ENCODE measurements at regions not wholly inside any gene's neighbourhood (a gene's known extent, or its start where the extent isn't known, plus 50 kb on each side); places are given as distances from the start of the nearest gene placed in this dataset.
"Not testable (repeated sequence)": the region's sequence is repeated elsewhere in the genome, so short reads cannot be mapped to it uniquely, and the experiment has no call there.

DNA sequence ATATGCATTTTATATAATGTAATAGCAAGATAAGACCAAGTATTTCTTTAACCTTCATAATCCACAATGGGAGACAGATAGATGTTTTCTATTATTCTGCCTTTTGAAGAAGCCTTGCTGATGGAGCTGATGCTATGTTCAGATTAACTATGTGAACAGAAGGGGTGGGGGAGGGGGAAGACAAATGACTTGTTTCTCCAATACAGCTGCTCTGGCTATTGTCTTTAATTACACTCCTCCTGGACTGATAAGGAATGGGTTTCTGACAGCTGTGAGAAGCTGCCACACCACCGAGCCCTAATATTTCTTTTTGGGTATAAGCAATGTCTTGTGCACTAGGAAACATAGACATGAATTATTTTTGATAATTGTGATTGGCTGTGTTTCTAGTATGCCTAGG is 62.0 kb downstream of the CAVIN4 start:
- no peak for DNase-seq

DNA sequence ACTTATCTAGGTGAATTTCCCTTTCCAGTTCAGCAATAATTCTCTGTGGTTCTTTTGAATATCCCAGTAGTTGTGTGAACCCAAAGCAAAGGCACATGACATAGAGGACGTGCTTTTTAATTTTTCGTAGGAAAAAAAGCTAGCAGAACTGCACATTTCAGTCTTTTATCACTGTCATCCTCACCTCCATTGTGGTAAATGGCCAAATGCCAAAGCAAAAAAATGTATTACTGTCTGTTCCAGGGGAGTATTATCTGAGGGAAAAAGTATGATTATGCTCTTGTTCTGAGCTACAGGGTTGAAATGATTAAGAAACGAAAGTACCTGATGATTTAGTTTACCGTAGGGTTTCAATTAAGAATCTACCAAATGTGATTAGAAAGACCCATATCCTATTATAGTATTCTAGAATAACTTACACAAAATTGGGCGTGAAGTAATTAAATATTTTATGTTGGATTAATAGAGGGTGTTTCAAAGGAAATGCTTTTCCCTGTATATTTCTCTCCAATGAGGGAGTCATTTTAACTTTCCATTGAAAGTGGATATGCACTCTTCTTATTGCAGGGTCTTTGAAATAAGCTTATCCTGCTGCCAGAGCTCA is 62.7 kb downstream of the CAVIN4 start:
- DNase-seq: no peak

DNA sequence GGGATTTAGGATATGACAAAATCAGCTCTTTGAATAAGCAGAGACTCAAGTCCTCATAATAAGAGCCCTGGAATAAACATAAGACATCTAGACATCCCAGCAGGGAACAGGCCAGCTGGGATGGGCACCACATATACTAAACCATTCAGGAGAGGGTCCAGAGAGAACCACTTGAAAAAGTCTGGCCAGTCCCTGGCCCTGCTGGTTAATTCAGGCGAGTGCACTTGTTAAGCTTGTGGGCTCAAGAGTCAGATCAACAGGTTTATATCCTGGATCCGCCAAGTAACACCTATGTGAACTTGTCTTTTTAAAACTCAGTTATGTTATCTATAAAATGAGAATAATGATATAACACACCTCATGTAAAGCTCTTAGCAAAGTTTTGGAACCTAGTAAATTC is 63.3 kb downstream of the CAVIN4 start:
- no peak for DNase-seq

DNA sequence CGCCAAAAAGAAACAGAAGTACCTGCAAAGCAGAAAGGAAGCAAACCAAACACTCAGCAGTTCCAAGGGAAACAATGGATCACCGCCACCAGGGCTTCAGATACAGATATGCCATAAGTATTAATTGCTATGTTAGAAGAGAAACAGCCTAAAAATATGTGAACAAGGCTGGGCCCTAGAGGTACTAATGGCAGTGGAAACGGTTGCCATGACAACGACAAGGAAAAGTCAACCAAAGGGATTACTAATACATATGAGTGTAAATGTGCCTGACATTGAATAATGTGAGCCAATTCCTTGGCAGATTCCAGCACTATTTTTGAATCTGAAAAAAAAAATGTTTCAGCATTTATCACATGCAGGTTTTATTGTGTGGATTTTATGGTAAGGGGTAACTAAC is 75.0 kb downstream of the CAVIN4 start:
- DNase-seq: no peak

DNA sequence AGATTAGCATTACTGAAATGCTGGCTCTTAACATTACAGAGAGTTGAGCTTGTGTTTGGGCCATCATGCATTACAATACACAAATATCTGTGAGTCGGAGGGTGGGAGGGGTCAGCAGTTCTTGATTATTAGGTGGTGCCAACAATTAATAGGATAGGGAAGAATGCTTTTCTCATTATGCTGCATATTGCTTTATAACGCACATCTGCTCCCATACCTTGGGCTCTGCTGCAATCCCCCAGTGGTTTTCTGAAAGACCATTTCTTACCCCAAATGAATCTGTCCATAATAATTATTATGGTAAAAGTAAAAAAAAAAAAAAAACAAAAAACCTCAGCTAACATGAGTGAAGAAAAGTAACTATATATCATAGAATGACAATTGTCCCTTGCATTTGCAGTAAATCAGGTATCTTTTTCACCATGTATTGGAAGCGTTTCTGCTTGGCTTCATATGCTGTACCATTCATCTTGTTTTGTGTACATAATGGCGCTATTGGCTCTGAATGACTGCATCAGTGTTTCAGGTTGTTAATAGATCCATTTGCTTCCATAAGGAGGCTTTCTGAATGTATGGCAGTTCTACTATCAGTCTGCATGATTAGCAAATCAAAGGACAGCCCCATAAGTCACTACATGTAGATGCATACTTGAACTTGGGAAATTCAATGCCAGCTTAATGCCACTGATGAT is 75.9 kb downstream of the CAVIN4 start:
- no peak for DNase-seq

DNA sequence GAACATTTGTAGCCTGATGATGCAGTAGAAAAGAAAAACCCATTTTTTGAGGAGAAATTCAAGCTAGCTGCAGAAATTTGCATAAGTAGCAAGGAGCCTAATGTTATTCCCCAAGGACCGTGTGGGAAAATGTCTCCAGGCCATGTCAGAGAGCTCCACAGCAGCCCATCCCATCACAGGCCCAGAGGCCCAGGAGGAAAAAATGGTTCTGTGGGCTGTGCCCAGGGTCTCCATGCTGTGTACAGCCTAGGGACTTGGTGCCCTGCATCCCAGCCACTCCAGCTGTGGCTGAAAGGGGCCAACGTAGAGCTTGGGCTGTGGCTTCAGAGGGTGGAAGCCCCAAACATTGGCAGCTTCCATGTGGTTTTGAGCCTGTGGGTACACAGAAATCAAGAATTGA is 79.0 kb downstream of the CAVIN4 start:
- DNase-seq: not testable (repeated sequence)

DNA sequence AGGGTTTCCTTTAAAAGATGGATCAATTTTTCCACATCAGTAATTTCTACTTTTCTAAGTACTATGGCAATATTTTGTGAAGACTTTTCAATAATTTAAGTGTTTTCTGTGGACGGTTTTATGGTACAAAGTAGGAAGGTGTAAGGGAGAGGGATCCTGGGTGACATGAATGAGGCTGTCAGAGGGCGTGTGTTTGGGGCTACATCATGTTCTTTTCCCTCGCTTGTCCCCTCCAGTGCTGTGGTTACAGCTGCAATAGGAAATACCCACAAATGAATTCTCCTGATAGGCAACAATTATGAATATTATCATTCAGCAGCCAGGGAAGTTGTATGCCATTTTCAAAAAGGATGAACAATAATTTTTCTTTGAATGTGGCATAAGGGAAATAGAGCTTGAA is 83.8 kb downstream of the CAVIN4 start:
- no peak for DNase-seq

DNA sequence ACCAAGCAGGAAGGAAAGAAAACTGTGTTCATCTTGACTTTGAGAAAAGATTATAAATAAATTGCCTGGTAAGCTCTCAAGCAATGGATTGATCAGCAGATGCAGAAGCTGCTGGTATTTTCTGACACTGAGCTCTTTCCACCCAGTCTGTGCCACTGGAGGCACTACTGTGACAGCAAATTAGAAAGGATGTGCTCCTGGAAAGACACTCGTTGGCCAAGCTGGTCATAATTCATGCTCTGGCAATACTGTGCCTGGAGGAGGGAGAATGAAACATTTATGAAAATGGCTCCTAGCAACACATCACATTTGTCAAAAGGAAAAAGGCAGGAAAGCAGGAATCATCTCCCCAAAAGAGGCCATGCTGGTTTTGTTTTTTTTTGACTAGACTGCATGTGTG is 84.2 kb downstream of the CAVIN4 start:
- DNase-seq: no peak

DNA sequence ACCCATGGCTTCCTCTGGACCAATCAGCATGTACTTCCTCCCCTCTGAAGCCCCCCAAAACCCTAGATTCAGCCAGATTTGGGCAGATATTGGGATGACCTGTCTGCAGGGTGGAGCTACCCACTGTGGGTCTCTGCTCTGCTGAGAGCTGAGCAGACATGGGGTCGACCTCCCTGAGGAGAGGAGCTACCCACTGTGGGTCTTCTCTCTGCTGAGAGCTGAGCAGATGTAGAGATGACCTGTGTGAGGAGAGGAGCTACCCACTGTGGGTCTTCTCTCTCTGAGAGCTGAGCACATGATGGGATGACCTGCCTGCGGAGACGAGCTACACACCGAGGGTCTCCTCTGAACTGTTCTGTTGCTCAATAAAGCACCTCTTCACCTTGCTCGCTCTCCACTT is 89.6 kb downstream of the CAVIN4 start:
- no peak for DNase-seq

DNA sequence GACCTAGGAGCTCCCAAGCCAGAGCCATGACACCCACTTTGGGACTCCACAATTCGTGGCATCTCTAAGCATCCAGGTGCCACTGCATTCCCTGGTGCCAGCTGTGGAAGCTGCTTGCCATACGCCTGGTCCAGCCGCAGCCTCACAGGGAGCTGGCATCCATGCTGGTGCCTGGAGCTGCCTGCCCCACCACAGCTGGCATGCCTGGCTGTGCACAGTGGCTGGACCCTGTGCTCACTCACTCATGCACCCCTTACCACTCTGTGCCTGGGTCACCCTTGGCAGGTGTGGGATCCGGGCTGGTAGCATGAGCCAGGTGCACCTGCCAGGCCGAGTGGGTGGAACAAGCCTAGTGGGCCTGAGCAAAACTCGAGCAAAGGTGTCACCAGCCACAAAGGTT is 90.1 kb downstream of the CAVIN4 start:
- DNase-seq: no peak

DNA sequence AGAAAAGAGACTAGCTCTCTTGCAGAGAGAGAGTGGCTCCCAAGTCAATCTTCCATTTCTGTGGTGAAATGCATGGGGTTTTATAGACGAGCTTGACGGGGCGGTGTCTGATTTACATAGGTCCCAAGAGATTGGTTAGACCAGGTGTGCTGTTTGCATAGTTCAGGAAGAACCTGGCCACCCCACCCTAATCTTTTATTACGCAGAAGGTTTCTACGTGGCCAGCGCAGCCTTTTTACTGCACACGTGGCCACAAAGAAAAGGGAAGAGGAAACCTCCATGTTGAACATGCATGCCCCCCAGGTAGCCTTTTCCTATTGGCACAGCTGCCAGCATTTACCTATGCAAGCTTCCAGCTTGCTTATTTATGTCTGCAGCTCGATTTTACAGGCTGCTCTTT is 92.1 kb downstream of the CAVIN4 start:
- no peak for DNase-seq

DNA sequence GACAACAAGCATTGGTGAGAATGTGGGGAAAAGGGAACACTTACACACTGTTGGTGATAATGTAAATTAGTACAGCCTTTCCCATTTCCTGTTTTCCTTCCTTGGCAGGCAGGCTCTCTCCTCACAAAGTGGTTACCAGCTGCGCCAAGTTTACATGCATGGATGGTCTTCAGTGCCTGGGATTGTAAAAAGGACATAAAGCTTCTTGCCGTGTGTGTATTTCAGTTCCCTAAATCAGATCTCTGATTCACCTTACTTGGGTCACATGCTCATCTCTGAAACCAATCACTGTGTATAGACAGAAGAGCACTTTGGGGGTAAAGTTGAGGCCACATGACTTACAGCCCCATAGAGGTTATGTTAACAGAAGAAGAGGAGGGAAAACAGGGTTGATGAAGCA is 92.8 kb downstream of the CAVIN4 start:
- no peak for DNase-seq

DNA sequence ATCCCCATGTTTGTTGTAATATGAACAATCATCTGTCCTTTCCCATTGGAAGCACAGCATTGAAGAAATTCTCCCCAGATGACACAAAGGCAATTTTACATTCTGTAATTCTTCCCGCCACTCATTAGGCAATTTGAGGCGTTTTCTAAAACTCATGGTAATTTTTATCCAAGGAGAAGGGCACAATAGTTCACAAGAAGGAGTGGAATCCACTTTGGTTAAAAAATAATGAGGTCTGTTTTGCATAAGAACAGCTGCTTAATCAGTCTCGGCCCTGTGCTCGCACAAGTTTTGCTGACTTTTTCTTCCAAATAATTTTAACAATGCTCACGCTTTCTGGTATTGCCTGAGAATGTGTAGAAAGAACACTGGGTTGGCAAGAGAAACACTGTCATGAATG is 94.0 kb downstream of the CAVIN4 start:
- no peak for DNase-seq

DNA sequence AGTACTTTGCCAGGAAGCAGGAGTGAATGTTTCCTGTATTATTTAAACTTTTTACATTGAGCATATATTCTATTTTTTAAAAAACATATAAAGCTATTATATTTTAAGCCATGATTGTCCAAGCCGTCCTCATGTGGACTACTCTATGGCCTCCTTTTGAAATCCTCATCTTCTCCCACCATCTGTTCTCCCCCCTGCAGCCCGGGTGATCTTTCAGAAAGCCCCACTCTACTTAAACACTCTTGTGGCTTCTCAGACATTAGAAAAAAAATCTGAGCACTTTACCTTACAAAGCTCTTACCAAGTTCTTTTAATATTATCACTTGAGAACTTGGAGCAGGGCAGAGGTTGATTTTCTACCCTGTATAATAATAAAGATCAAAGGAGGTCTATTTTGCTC is 95.4 kb downstream of the CAVIN4 start:
- DNase-seq: no peak

DNA sequence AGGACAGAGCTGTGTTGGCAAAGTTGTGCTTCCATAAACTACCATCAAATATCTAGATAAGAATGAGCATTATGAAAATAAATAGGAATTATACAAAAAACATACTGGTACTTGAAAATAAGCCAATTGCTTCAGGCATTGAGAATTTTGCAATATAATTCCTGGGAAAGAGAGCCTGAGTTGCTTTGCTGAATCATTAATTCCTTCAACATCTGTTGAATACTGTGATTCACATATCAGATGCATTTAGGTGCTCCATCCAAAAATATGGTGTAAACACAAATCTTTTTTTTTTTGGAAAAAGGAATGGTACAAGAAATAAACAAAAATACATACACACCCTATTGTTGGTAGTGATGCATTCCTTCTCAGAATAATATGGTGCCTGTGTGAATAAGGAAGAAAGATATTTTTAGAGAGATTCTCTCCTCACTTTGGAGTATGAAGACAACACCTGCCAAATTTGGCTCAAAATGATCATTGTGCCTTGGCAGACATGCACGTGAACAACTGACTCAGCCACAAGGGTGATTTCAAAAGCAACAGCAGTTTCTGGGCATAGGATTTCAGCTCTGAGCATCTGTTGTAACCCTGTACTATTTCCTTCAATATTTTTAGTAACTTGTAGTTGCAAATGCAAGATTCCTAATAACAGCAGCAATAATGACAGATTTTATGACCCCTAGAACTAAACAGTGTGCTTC is 96.7 kb downstream of the CAVIN4 start:
- no peak for DNase-seq

DNA sequence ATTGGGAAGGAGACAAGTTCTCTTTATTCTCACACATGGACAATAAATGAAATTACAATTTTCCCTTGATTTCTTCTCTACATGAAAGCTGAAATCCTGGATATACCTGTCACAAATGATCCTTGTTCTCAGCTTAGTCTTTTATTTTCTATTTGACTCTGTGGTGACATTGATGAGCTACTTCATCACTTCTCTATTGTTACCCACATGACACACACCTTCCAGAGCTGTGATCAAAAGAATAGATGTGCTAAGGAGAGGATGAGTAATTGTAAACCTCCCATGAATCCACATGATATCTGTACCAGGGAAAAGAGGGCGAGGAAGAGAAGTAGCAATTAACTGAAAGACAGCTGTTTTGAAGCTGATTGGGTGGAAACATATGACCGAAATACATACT is 102.0 kb downstream of the CAVIN4 start:
- DNase-seq: no peak

DNA sequence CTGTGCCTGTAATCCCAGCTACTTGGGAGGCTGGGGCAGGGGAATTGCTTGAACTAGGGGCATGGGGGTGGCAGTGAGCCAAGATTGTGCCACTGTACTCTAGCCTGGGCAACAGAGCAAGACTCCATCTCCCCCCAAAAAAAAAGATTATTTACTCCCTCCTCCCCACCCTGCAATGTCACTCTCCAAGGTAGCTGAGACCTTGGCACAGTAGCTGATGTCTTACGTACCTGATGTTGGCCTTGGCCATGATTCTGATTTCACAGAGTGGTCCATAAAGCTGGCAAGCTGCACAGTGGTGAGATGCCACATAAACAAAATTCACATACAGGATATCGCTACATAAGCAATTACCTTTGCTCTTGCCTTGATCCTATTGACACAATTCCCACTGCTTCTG is 108.5 kb downstream of the CAVIN4 start:
- DNase-seq: no peak

DNA sequence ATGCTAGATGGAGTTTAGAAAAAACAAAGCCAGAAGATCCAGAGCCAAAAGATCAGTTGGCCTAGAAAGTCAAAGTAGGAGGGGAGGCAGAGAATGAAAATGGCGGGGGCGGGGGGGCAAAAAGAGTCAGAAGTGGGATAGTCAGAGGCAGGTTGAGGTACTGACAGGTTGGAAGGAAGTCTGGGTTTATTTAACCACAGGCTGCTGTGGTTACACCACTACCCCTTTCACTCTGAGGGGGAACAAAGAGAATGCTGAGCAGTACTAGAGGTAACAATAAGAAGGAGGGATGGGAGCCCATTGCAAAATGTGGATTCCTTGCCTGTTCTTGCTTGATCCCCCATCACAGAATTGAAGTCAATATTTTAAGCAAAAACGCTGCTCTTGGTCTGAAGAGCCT is 111.8 kb downstream of the CAVIN4 start:
- DNase-seq: no peak

DNA sequence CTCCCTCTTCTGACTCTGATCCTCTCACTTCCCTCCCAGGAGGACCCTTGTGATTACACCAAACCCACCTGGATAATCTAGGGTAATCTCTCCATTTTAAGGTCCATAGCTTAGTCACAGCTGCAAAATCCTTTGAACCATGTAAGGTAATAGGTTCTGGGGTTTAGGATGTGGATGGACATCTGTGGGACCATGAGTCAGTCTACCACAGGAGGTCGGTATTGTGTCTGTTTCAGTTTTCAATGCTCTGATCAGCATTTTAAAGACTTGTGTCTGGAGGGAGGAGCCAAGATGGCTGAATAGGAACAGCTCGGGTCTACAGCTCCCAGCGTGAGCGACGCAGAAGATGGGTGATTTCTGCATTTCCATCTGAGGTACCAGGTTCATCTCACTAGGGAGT is 112.6 kb downstream of the CAVIN4 start:
- DNase-seq: no peak

DNA sequence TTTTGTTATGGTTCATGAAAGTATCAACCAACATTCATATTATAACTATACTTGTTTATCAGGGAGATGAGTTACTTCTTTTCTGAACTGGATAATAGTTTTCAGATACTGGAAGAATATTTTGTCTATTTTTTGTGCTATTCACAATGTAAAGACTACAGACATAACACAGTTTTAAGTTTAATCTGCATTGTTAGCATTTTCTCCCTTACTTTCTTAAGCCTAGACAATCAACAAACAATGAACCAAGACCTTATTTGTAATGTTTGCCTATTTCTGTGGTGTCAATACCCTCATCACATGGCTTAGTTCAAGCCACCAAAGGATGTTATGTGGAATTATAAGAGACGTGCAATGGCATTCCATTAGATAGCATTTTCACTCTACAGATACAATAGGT is 119.5 kb downstream of the CAVIN4 start:
- no peak for DNase-seq

DNA sequence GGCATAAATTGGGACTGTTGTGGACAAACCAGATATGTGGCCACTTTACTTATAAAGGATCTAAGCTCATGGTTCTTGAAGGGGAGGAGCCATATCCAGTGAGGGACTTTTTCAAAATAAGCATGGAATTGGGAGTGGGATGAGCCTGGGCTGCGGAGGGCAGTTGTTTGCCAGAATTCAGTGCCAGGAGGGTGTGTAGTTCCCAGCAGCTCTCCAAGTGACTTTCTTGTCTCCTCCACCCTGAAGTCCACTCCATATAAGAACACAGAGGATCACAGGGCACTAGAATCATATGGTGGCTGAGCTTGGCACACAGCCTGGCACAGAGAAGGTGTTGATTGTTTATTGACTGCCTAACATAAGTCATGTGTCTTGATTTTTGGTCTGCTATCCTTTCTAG is 121.1 kb downstream of the CAVIN4 start:
- DNase-seq: no peak

DNA sequence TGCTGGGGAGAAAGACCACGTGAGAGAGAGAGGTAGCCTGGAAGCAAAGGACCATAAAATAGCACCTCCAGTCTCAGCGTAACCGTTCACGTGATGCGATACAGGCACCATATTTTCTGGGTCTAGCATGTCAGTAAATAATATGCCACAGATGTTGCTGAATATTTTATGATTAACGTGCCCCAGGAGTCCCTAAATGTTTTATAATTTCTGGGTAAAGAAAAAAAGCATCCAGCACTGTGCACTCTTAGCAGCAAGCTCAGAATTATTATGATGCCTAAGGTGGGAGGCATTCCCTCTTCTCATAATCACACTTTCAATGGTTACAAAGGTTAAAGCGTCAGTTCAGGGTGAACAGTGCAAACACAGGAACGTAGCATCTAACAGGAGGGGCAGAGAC is 121.8 kb downstream of the CAVIN4 start:
- no peak for DNase-seq

DNA sequence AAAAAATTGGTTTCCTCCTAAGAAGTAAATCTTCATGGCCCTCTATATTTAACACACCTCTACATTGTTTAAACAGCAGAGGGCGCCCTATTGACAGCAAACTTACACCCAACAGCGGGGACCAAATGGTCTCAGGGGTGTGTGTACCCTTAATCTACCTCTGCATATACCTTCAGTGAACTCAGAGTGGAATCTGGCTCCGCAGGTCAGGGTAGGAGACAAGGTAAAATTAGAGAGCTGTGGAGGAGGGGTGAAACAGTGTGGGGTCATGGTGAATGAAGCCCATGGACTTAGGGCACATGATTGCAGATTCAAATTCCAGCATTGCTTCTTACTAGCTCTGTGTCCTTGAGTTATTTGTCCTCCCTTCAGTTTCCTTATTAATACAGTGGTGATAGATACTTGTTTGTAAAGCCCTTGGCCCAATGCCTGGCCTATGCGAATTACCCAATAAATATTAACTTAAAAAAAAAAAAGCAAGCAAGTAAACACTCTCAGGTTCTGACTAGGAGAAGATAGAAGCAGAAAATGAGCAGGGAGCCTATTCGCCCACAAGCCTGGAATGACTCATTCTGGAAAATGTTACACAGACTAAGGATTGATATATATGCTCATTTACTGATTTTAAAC is 122.9 kb downstream of the CAVIN4 start:
- DNase-seq: no peak

Data from 8988T (cell line).